ENCODE measurements at regions not wholly inside any gene's neighbourhood (a gene's known extent, or its start where the extent isn't known, plus 50 kb on each side); places are given as distances from the start of the nearest gene placed in this dataset.

- H3K4me1 ChIP-seq: no peaks in the 10 kb centered on the region
- H4K20me1 ChIP-seq (ENCODE audit: low read depth): no peaks in the 10 kb centered on the region
- H3K9me3 ChIP-seq (ENCODE audit: low read depth): no peaks in the 10 kb centered on the region
- H3K4me3 Mint-ChIP-seq: no peak overlapping the region
- no peak overlapping the region for H3K27ac Mint-ChIP-seq
- no peaks in the 10 kb centered on the region for H3K79me2 ChIP-seq (ENCODE audit: low read depth)
- H3F3A ChIP-seq (ENCODE audit: low read depth): peaks cover 4% of the 10 kb centered on the region
- H3K9me3 Mint-ChIP-seq: no peaks in the 10 kb centered on the region
- no peaks in the 10 kb centered on the region for H3K27me3 Mint-ChIP-seq (ENCODE audit: insufficient read depth, low read depth)
- H2AFZ ChIP-seq (replicated peaks): no peak overlapping the region
- no peak overlapping the region for H3K4me2 ChIP-seq
- no peak for DNase-seq (ENCODE audit: low spot score)
- TF ChIP-seq CTCF (IDR thresholded peaks at IDR 0.05): no peak
- TF ChIP-seq EZH2phosphoT487 (IDR thresholded peaks at IDR 0.05): no peak
- TF ChIP-seq EZH2 (IDR thresholded peaks at IDR 0.05): no peak
- no peak overlapping the region for H3K4me3 ChIP-seq
- peaks cover 6% of the 10 kb centered on the region for H3K4me1 Mint-ChIP-seq
- H3K27ac ChIP-seq: no peak overlapping the region
- no peaks in the 10 kb centered on the region for H3K36me3 ChIP-seq
- no peak overlapping the region for H3K9ac ChIP-seq
- no peaks in the 10 kb centered on the region for H3K27me3 ChIP-seq
- H3K36me3 Mint-ChIP-seq: no peaks in the 10 kb centered on the region
Observed at GRCh38 chr14:76706811-76707210, 54.5 kb upstream of the VASH1 start.

- H3K9me3 Mint-ChIP-seq: no peaks in the 10 kb centered on the region
- Histone ChIP-seq H3K79me2 (ENCODE audit: low read depth) (no peaks in the 10 kb centered on the region), H3K9me3 (ENCODE audit: low read depth) (no peaks in the 10 kb centered on the region), H3K4me2 (no peak overlapping the region), H2AFZ (replicated peaks) (no peak overlapping the region), H3K36me3 (no peaks in the 10 kb centered on the region), H3K4me1 (peaks cover under 1% of the 10 kb centered on the region), H4K20me1 (ENCODE audit: low read depth) (no peaks in the 10 kb centered on the region), H3K4me3 (no peak overlapping the region), H3K27me3 (no peaks in the 10 kb centered on the region), H3F3A (ENCODE audit: low read depth) (peaks cover 4% of the 10 kb centered on the region), H3K27ac (no peak overlapping the region), H3K9ac (no peak overlapping the region)
- H3K27ac Mint-ChIP-seq: no peak overlapping the region
- no peaks in the 10 kb centered on the region for H3K27me3 Mint-ChIP-seq (ENCODE audit: insufficient read depth, low read depth)
- H3K4me3 Mint-ChIP-seq: no peak overlapping the region
- peaks cover 6% of the 10 kb centered on the region for H3K4me1 Mint-ChIP-seq
- H3K36me3 Mint-ChIP-seq: no peaks in the 10 kb centered on the region
- TF ChIP-seq EZH2phosphoT487 (IDR thresholded peaks at IDR 0.05): no peak
- no peak for TF ChIP-seq EZH2 (IDR thresholded peaks at IDR 0.05)
- no peak for TF ChIP-seq CTCF (IDR thresholded peaks at IDR 0.05)
- DNase-seq (ENCODE audit: low spot score): no peak
Observed at GRCh38 chr14:76708028-76708427, 53.2 kb upstream of the VASH1 start.

DNA sequence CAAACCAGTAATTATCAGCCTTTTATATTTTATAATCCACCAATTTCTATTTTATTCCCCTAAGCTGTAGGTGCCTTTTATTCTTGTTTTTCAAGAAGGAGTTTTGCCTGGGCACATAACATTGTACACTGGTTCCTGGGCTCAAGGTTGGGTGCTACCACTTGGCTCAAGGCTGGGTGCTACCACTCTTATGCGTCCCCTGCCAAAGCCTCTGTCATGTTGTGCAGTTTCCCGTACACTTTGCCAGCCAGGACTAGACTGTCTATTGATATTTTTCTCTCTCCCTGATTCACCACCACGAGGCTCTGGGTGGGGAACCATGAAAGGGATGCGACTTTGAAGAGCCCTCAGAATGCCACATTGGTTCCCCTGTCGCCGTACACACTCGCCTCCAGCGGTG lies 52.5 kb upstream of the VASH1 start:
- no peaks in the 10 kb centered on the region for H3K27me3 Mint-ChIP-seq (ENCODE audit: insufficient read depth, low read depth)
- Histone ChIP-seq H3K36me3 (no peaks in the 10 kb centered on the region), H3K4me3 (no peak overlapping the region), H2AFZ (replicated peaks) (no peak overlapping the region), H3K9me3 (ENCODE audit: low read depth) (no peaks in the 10 kb centered on the region), H3K79me2 (ENCODE audit: low read depth) (no peaks in the 10 kb centered on the region), H3K4me1 (peaks cover 6% of the 10 kb centered on the region), H3K4me2 (no peak overlapping the region), H3K9ac (no peak overlapping the region), H3F3A (ENCODE audit: low read depth) (peaks cover 4% of the 10 kb centered on the region), H3K27me3 (no peaks in the 10 kb centered on the region), H4K20me1 (ENCODE audit: low read depth) (no peaks in the 10 kb centered on the region), H3K27ac (no peak overlapping the region)
- H3K4me1 Mint-ChIP-seq: peaks cover 6% of the 10 kb centered on the region
- H3K9me3 Mint-ChIP-seq: peaks cover 1% of the 10 kb centered on the region
- H3K36me3 Mint-ChIP-seq: no peaks in the 10 kb centered on the region
- H3K27ac Mint-ChIP-seq: no peak overlapping the region
- no peak for DNase-seq (ENCODE audit: low spot score)
- no peak overlapping the region for H3K4me3 Mint-ChIP-seq
- TF ChIP-seq CTCF (IDR thresholded peaks at IDR 0.05): no peak
- TF ChIP-seq EZH2phosphoT487 (IDR thresholded peaks at IDR 0.05): no peak
- TF ChIP-seq EZH2 (IDR thresholded peaks at IDR 0.05): no peak
